ENCODE measurements at regions not wholly inside any gene's neighbourhood (a gene's known extent, or its start where the extent isn't known, plus 50 kb on each side); places are given as distances from the start of the nearest gene placed in this dataset.
"Not testable (repeated sequence)": the region's sequence is repeated elsewhere in the genome, so short reads cannot be mapped to it uniquely, and the experiment has no call there.

DNA sequence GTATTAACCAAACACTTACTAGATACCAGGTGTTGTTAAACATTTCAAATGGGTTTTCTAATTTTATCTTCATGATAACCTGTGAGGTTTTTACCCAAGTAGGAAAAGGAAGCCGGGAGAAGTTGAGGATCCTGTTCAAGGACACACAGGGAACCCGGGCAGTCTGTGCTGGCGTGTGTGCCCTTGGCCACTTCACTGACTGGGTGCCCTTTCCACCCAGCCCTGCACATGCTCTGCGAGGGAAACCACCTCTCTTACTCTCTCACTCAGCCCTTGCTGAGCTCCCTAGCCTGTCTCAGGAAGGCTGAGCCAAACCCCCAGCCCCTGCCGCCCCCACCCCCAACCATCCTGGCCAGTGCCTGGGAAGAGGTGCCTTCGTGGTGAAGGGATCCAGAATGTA is 51.8 kb downstream of the TEX44 start:
- DNase-seq = no peak

DNA sequence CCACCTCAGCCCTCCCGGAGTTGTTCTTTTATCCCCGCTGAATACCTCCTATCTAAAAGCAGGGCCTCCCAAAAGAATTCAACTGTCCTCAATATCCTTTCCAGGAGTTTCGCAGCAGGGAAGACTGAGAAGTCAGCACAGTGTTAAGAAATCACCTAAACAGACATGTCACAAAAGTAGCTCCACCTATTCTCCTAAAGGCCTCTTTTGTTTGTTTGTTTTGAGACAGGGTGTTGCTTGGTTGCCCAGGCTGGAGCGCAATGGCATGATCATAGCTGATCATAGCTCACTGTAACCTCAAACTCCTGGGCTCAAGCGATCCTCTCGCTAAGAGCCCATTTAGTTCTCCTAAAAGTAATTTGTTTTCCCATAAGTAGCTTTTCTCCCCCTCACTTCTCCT is 53.8 kb downstream of the TEX44 start:
- no peak for DNase-seq

DNA sequence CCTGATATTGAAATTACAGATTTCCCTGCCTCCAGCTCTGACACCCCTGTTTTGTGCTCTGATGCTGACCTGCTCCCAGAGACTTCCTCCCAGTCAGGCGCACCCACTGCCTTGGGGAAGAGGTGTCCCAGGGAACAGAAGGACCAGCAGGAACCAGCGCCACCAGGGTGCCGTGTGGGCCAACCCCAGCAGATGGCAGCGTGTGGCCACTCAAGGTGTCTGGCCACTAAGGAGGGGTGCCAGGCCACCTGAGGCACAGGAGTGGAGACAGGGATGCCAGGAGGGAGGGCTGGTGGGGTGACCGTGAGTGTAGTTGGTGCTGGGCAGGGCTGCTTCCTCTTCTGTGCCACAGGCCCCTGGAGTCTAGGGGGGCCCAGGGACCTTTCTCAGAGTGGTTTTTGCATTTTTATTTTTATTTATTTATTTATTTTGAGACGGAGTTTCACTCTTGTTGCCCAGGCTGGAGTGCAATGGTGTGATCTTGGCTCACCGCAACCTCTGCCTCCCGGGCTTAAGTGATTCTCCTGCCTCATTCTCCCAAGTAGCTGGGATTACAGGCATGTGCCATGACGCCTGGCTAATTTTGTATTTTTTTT is 56.0 kb downstream of the TEX44 start:
- peak; percentile 23 for DNase-seq

DNA sequence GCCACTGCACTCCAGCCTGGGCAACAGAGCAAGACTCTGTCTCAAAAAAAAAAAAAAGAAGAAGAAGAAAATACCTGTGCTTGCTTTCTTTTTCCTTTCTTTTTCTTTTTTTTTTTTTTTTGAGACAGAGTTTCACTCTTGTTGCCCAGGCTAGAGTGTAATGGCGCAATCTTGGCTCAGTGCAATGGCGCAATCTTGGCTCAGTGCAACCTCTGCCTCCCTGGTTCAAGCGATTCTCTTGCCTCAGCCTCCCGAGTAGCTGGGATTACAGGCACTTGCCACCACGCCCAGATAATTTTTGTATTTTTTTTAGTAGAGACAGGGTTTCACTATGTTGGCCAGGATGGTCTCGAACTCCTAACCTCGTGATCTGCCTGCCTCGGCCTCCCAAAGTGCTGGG is 56.8 kb upstream of the PTMA start:
- DNase-seq = not testable (repeated sequence)

DNA sequence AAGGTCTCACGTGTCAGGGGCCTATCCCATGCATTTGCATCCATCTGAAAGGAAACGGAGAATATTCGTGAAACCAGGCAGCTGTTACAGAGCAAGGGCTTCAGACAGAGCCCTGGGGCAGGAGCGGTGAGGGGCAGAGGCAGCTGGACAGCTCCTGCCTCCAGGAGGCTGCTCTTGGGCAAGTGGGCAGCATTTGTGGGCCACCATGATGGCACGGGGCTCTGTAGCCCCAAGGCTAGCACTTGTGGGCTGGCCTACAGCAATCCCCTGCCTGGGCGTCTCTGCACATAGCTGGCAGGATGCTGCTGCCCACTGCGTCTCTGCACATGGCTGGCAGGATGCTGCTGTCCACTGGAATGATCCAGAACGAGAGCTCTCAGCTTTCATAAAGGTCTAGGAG is 52.8 kb upstream of the PTMA start:
- DNase-seq = no peak

DNA sequence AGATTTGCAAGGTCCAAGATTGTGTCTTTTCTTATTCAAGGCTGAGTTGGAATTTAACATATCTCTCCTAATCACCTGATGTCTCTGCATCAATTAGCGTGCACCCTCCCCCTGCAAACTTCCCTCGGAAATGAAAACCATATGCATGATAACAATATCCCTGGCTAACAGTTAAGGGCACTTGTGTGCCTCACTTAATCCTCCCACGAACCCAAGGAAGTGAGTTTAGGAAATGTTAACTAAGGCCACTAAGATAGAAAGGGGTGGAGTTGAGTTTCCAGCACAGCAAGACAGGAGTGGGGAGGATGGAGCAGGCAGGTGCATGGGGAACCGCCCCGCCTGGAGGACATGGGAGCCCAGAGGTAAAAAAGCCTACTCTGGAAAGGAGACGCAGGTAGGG is 52.4 kb upstream of the PTMA start:
- DNase-seq = no peak
